ENCODE measurements at regions not wholly inside any gene's neighbourhood (a gene's known extent, or its start where the extent isn't known, plus 50 kb on each side); places are given as distances from the start of the nearest gene placed in this dataset.
A peak's percentile ranks its signal among the peaks of the same experiment; 100 is the strongest.

DNA sequence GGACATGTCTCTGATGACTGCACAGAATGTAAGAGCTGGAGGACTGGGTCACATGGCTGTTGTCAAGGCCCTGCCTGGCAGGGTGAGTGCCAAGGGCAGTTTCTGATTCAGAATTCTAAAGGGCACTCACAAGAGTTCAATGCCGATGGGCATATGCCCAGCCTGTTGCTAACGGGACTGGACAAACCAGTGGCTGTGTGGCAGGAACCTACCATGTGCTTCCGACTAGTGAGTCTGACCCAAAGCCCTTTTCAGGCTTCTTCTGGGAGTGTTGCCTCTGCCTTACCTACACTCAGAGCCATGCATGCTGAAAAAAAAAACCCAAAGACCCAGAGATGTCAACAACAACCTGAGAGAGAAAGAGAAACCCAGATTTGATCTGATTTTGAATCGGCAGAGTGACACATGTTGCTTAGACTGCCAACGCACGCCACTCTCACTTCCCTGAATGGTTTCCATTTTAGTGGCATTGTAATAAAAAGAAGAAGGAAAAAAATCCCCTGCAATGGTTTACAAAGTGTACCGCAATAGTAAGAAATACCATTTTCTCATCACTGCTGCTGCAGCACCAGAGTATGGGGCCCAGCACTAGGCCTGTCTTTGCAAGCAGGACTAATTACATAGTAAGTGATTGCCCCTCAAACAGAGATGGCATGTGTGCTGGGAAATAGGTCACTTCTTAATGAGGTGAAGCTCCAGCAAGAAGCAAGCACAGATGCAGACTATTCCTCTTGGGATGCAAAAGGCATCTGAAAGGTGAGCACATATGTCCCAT is 194.3 kb downstream of the PALM2AKAP2 start:
- Mint-ChIP-seq H3K36me3 (ENCODE audit: low read depth) (no peaks in the 10 kb centered on the region), H3K4me3 (peak overlapping the region; percentile 1), H3K4me1 (ENCODE audit: low read depth) (peaks cover 65% of the 10 kb centered on the region), H3K27me3 (peaks cover 17% of the 10 kb centered on the region), H3K9me3 (no peaks in the 10 kb centered on the region), H3K27ac (peak overlapping the region; percentile 83)
- intact Hi-C loops (cut with micrococcal nuclease) = loop anchor here (2.0 to 5.0 kb wide), 2 partner anchors 48 to 73 kb away; no protein-coding TSS in a partner anchor

DNA sequence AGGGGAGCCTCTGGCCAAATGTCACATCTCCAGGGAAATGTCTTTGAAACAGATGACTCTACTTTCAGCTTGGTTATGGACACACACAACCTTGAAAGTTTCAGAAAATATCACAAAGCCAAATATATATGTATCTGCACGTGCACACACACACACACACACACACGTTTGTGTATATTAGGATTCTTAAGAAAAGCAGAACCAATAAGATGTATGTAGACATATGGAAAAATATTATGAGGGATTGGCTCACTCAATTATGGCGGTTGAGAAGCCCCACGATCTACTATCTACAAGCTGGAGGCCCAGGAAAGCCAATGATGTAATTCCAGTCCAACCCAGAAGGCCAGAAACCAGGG is 194.9 kb downstream of the PALM2AKAP2 start:
- Mint-ChIP-seq H3K36me3 (ENCODE audit: low read depth) (no peaks in the 10 kb centered on the region), H3K4me3 (no peak overlapping the region), H3K4me1 (ENCODE audit: low read depth) (peaks cover 59% of the 10 kb centered on the region), H3K27ac (peak overlapping the region; percentile 83), H3K9me3 (no peaks in the 10 kb centered on the region), H3K27me3 (peaks cover 19% of the 10 kb centered on the region)
- intact Hi-C loops (cut with micrococcal nuclease) = loop anchor here (2.0 to 5.0 kb wide), 2 partner anchors 48 to 72 kb away; no protein-coding TSS in a partner anchor

DNA sequence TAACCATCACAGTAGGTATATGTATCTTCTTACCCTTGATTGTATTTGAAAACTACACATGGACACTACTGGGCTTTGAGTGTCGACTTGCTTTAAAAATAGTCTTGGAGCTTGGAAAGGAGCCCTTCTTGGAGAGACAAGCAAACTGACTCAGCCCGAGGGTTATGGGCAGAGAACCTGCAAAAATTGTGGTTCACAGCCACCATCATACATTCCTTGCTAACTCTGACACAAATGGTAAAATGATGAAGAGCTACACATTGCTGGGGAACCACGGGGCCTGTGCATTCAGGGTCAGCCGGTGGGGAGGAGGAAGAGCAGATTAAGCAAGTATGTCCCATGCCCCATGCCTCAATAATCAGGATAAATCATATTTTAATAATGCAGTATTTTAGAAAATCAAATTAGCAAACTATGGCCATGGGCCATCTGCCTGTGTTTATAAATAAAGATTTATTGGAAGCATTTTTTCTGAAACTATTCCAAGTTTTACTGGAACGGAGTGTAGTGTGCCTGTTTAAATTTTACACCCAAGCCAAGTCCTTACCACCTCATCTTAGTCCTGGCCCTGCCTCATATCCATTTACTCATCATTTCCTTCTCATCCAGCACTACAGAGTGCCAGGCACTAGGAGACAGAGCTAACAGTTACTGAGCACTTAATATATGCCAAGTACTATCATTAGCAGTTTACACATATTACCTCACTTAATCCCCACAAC is 195.7 kb downstream of the PALM2AKAP2 start:
- Mint-ChIP-seq H3K27ac (peak overlapping the region; percentile 83), H3K27me3 (peaks cover 19% of the 10 kb centered on the region), H3K9me3 (no peaks in the 10 kb centered on the region), H3K4me3 (no peak overlapping the region), H3K4me1 (ENCODE audit: low read depth) (peaks cover 59% of the 10 kb centered on the region), H3K36me3 (ENCODE audit: low read depth) (no peaks in the 10 kb centered on the region)
- intact Hi-C loops (cut with micrococcal nuclease) = loop anchor here (2.0 kb wide), 1 partner anchor 47 kb away; no protein-coding TSS in a partner anchor

DNA sequence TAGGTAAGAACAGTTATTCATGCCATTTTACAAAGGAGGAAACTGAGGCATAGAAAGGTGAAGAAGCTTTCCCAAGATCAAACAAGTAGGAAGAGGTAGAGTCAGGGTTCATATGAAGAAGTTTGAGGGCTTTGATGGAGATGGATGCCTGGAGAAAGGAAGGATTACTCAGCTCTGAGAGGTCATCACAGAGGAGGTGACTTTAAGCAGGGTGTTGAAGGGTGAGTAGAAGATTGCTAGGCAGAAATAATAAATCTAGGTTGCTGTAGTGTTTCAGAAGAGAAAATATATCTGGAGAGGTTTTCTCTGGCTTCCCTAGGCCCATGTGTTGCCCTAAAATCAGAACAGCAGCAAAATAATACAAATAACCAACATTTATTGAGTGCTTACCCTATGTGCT is 196.3 kb downstream of the PALM2AKAP2 start:
- Mint-ChIP-seq H3K27ac (peak overlapping the region; percentile 12), H3K9me3 (no peaks in the 10 kb centered on the region), H3K27me3 (peaks cover 19% of the 10 kb centered on the region), H3K36me3 (ENCODE audit: low read depth) (no peaks in the 10 kb centered on the region), H3K4me3 (no peak overlapping the region), H3K4me1 (ENCODE audit: low read depth) (peaks cover 62% of the 10 kb centered on the region)
- intact Hi-C loops (cut with micrococcal nuclease) = no loop called here

DNA sequence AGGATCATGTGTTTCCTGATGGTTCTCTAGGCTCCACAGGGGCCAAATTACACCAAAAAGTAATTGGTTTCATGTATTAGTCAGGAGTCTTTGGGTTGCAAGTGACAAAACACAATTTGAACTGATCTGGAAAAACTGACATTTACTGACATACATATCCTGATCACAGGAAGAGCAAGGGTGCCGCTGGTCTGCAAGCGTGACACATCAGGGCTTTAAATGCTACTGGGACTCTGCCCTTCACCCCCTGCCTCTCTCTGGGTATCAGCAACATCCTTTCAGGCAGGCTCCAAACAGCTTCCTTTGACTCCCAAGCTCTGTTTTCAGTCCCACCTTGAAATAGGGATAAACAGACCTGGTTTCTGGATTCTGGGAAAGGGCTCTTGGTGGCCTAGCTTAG is 197.5 kb downstream of the PALM2AKAP2 start:
- no peak overlapping the region for H3K4me3 Mint-ChIP-seq
- no peaks in the 10 kb centered on the region for H3K9me3 Mint-ChIP-seq
- H3K27me3 Mint-ChIP-seq = peaks cover 19% of the 10 kb centered on the region
- peaks cover 57% of the 10 kb centered on the region for H3K4me1 Mint-ChIP-seq (ENCODE audit: low read depth)
- peak overlapping the region; percentile 2 for H3K27ac Mint-ChIP-seq
- H3K36me3 Mint-ChIP-seq (ENCODE audit: low read depth) = no peaks in the 10 kb centered on the region
- intact Hi-C loops (cut with micrococcal nuclease) = no loop called here

DNA sequence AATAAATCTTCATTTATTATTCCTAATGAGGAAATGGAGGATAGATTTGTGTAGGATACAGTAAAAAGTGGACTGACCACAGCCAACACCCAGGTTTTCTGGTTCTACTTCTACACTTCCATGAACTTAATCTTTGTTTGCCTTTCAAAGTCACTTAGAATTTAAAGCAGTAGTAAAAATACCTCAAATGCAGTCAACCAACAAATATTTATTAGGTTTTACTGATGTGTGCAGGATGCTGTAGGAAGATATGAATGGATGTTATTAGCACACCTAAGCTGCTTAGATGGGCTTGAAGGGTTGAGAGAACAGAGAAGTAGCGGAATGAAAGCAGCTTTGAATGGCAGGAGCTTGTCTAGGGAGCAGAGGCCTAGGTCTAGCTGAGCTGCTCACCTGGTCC is 201.1 kb downstream of the PALM2AKAP2 start:
- intact Hi-C loops (cut with micrococcal nuclease) = no loop called here
- Mint-ChIP-seq H3K27ac (no peak overlapping the region), H3K36me3 (ENCODE audit: low read depth) (no peaks in the 10 kb centered on the region), H3K9me3 (no peaks in the 10 kb centered on the region), H3K4me1 (ENCODE audit: low read depth) (peaks cover 23% of the 10 kb centered on the region), H3K27me3 (peaks cover 25% of the 10 kb centered on the region), H3K4me3 (no peak overlapping the region)

DNA sequence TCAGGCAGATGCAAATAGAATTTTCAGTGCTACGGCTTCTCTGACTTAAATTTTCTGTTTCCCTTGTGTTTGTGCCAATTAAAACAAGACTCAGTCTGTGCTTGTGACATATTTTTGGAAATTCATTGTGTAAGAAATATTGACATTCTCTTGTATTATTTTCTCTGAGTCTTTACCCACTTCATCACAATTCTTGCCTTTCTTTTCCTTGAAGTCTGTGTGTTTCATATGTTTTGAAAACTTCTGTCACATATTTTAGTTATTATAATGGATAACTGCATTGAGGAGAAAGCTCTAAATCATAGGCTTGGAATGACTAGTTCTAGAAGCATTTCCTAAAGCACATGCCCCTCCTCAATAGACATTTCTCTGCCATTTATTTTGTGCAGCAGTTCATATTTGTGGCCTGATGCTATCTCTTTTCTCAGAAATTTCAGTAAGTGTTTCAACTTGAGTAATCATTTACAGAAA is 206.6 kb downstream of the PALM2AKAP2 start:
- intact Hi-C loops (cut with micrococcal nuclease) = no loop called here
- H3K9me3 Mint-ChIP-seq = peaks cover 11% of the 10 kb centered on the region
- no peak overlapping the region for H3K27ac Mint-ChIP-seq
- peaks cover 13% of the 10 kb centered on the region for H3K27me3 Mint-ChIP-seq
- no peak overlapping the region for H3K4me3 Mint-ChIP-seq
- peaks cover 4% of the 10 kb centered on the region for H3K4me1 Mint-ChIP-seq (ENCODE audit: low read depth)
- H3K36me3 Mint-ChIP-seq (ENCODE audit: low read depth) = no peaks in the 10 kb centered on the region

DNA sequence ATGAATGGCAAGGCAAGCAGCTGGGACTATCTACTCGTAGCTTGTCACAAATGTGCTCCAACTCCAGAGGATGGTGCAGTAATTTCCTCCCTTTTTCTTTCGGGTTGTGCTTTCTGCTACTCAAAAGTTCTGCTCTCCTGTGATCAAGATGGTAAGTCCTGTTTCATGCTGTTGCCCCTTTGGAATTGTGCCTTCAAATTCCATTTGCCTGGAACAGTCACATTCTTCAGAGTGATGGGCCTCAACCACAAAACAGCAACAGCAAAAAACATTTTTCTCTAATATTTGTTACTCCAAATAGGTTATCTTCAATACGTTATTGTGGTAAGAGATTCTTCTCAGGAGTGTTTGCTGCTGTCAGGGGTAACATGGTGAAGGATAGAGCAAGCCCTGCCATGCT is 209.3 kb downstream of the PALM2AKAP2 start:
- Mint-ChIP-seq H3K27me3 (peaks cover 13% of the 10 kb centered on the region), H3K36me3 (ENCODE audit: low read depth) (no peaks in the 10 kb centered on the region), H3K4me1 (ENCODE audit: low read depth) (no peaks in the 10 kb centered on the region), H3K9me3 (peaks cover 11% of the 10 kb centered on the region), H3K27ac (no peak overlapping the region), H3K4me3 (no peak overlapping the region)
- intact Hi-C loops (cut with micrococcal nuclease) = no loop called here

DNA sequence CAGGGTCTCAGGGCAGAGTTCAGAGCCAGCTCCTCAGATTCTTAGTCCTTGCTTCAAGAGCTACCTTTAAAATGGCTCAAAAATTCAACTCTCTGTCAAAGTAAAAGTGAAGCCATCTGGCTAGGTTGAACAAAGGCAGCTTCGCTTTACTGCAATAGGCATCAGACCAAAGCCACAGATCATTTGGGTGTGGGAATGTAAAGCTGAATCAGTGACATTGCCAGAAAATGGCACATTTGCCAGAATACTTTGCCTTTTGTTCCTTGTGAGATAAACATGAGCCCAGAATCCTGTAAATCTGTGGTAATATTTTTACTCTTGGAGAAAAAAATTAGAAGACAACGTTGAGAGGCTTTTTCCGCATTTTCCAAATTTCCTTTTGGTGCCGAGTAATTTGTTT is 210.5 kb downstream of the PALM2AKAP2 start:
- H3K27me3 Mint-ChIP-seq = peaks cover 24% of the 10 kb centered on the region
- no peak overlapping the region for H3K27ac Mint-ChIP-seq
- peaks cover 21% of the 10 kb centered on the region for H3K9me3 Mint-ChIP-seq
- H3K4me1 Mint-ChIP-seq (ENCODE audit: low read depth) = no peaks in the 10 kb centered on the region
- intact Hi-C loops (cut with micrococcal nuclease) = no loop called here
- no peak overlapping the region for H3K4me3 Mint-ChIP-seq
- no peaks in the 10 kb centered on the region for H3K36me3 Mint-ChIP-seq (ENCODE audit: low read depth)

DNA sequence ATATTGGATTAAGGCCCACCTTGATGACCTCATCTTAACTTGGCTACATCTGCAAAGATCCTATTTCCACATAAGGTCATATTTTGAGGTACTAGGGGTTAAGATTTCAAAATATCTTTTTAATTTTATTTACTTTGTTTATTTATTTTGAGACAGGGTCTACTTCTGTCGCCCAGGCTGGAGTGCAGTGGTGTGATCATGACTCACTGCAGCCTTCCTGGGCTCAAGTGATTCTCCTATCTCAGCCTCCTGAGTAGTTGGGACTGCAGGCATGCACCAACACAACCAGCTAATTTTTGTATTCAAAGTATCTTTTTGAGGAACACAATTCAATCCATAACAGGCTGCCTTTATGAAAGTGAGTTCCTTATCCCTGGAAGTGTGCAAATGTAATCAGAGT is 212.3 kb downstream of the PALM2AKAP2 start:
- Mint-ChIP-seq H3K4me1 (ENCODE audit: low read depth) (no peaks in the 10 kb centered on the region), H3K27ac (no peak overlapping the region), H3K4me3 (no peak overlapping the region), H3K27me3 (peaks cover 25% of the 10 kb centered on the region), H3K9me3 (peaks cover 25% of the 10 kb centered on the region), H3K36me3 (ENCODE audit: low read depth) (no peaks in the 10 kb centered on the region)
- intact Hi-C loops (cut with micrococcal nuclease) = no loop called here

DNA sequence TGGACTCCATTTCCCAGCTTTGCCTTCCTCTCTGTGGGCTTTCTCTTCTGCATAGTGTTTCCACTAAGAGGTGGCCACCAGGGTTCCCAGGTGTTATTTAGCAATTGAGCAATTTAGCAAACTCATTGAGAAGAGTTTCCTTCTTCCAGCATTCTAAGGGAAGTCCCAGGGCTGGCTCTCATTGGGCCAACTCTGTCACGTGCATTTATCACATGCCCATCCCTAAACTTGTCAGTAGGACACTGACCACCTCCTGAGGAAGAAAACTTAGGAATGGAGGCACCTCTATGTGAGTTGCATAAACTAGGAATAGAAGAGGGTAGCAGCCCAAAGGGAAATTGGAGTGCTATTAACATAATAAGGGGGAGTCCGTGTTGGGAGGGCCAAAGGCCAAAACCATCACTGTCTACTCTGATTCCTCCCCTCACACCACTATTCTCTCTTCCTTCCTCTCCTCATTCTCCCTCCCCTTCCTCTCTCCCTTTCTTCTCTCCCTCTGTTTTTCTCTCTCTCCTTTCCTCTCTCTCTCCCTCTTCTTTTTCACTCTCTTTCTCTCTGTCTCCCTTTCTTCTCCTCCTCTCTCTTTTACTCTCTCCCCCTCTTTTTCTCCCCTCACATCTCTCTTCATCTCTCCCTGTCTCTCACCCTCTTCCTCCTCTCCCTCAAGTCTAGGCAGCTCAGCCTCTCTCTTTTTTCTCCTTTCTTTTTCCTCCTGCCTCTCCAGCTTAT is 213.4 kb downstream of the PALM2AKAP2 start:
- intact Hi-C loops (cut with micrococcal nuclease) = no loop called here
- no peaks in the 10 kb centered on the region for H3K4me1 Mint-ChIP-seq (ENCODE audit: low read depth)
- H3K4me3 Mint-ChIP-seq = no peak overlapping the region
- no peak overlapping the region for H3K27ac Mint-ChIP-seq
- H3K27me3 Mint-ChIP-seq = peaks cover 25% of the 10 kb centered on the region
- H3K36me3 Mint-ChIP-seq (ENCODE audit: low read depth) = no peaks in the 10 kb centered on the region
- peaks cover 19% of the 10 kb centered on the region for H3K9me3 Mint-ChIP-seq

DNA sequence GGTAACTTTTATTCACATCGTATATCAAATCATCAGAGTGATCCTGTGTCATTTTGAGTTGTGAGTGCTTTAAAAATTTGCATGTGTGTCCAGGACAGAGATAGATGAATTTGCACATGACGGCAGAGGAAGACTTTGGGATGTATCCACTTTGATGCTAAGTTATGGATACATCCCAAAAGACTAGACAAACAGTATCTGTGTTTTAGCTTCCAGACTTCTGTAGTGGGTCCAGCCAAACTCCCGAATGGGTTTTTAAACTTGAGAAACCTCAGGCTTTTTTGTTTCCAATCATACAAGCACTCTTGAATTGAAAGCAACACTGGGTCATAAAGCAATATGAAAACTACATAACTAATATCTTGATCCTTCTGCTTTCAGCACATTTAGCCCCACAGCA is 213.8 kb downstream of the C9orf152 start:
- Mint-ChIP-seq H3K27me3 (peaks cover 25% of the 10 kb centered on the region), H3K9me3 (peaks cover 14% of the 10 kb centered on the region), H3K4me1 (ENCODE audit: low read depth) (no peaks in the 10 kb centered on the region), H3K4me3 (no peak overlapping the region), H3K27ac (no peak overlapping the region), H3K36me3 (ENCODE audit: low read depth) (no peaks in the 10 kb centered on the region)
- intact Hi-C loops (cut with micrococcal nuclease) = no loop called here

DNA sequence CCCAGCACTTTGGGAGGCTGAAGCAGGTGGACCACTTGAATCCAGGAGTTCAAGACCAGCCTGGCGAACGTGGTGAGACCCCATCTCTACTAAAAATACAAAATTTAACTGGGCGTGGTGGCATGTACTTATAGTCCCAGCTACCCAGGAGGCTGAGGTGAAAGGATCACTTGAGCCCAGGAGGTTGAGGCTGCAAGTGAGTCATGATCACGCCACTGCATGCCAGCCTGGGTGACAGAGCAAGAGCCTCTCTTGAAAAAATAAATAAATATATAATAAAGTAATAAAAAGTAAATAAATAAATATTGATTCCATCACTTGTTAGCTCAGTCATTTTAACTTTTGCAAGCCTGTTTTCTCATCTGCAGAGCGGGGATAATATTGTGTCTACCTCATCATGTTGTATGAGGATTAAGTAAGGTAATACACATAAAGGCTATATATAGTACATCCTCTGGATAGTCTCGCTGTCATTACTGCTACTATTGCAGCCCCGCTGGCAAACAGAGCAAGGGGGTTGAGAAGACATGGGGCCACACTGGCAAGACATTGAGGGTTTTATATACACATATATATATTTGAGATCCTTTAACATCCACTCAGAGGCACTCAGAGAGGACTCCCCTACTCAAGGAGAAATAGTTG is 210.9 kb downstream of the C9orf152 start:
- peaks cover 14% of the 10 kb centered on the region for H3K9me3 Mint-ChIP-seq
- H3K36me3 Mint-ChIP-seq (ENCODE audit: low read depth) = no peaks in the 10 kb centered on the region
- H3K27ac Mint-ChIP-seq = no peak overlapping the region
- peaks cover 24% of the 10 kb centered on the region for H3K27me3 Mint-ChIP-seq
- H3K4me1 Mint-ChIP-seq (ENCODE audit: low read depth) = no peaks in the 10 kb centered on the region
- intact Hi-C loops (cut with micrococcal nuclease) = no loop called here
- no peak overlapping the region for H3K4me3 Mint-ChIP-seq
